HCT116 (cell line): ENCODE measurements at regions not wholly inside any gene's neighbourhood (a gene's known extent, or its start where the extent isn't known, plus 50 kb on each side); places are given as distances from the start of the nearest gene placed in this dataset.

Source experiments
- ATAC-seq: fragments of 200-7000 bp; cut with Tn5 transposase; 2 replicates; pipeline ENCODE4 v1.9.1; 2020; ENCODE audit warnings: mild to moderate bottlenecking, moderate library complexity
- BruUV-seq: library from RNA; stranded (reverse); fragments of 400-500 nt; replicated peaks from 2 replicates; lab custom pipeline; 2021; lab: Mats Ljungman, UMichigan
- CTCF ChIA-PET: fragments of 300-600 bp; sonication (Branson Sonifier 250); formaldehyde crosslinking; loops from one replicate; lab custom pipeline; 2021; ENCODE audit warnings: antibody characterized with exemption; lab: Charles Lee
- POLR2A ChIA-PET: fragments of 300-600, 350-600 bp; sonication (Branson Sonifier 250); formaldehyde crosslinking; loops from one replicate; lab custom pipeline; 2021; ENCODE audit warnings: antibody characterized with exemption; lab: Charles Lee
- RAD21 ChIA-PET, 2 experiments: fragments of 300-600 bp; sonication (Branson Sonifier 250); formaldehyde crosslinking; loops; one replicate each; lab custom pipeline; 2023; ENCODE audit warnings: low total read pairs in 2 of 2; ENCODE audit not compliant: uncharacterized antibody in 2 of 2, unreplicated experiment in 2 of 2, low non-redundant PET in 1 of 2; lab: Charles Lee
- DNase-seq: peaks from one replicate; pipeline ENCODE4 v3.0.0-alpha.2; 2010; ENCODE audit warnings: low read depth, low spot score
- H2AFZ ChIP-seq: fragments of 200-600 bp; shearing (Covaris generic), sonication (generic); 2 replicates; pipeline ENCODE4 v1.6.1; 2017; ENCODE audit warnings: low read depth, mixed run types, mixed read lengths, antibody characterized with exemption, low read length; ENCODE audit not compliant: poor library complexity, severe bottlenecking
- H3K27ac ChIP-seq: 2 replicates; pipeline ENCODE4 v1.5.1; 2012; ENCODE audit warnings: low read depth, low read length
- H3K27me3 ChIP-seq: fragments of 200-600 bp; sonication (generic); 2 replicates; pipeline ENCODE4 v1.6.1; 2016; ENCODE audit warnings: mixed run types, low read length, mixed read lengths; ENCODE audit not compliant: insufficient read depth
- H3K36me3 ChIP-seq, 2 experiments: fragments of 200-500 bp in 1 of 2; fragments of 200-600 bp in 1 of 2; sonication (Bioruptor generic) in 1 of 2; sonication (generic) in 1 of 2; 2 replicates each; pipeline versions ENCODE4 v1.5.1 to v1.6.1; 2014 to 2016; ENCODE audit warnings: low read length in 2 of 2, inconsistent platforms in 1 of 2, mixed read lengths in 1 of 2, mixed run types in 1 of 2; ENCODE audit not compliant: insufficient read depth in 2 of 2, control insufficient read depth in 1 of 2
- H3K4me1 ChIP-seq, 2 experiments: fragments of 200-600 bp in 1 of 2; sonication (generic) in 1 of 2; 2 replicates each; pipeline versions ENCODE4 v1.5.1 to v1.6.1; 2012 to 2017; ENCODE audit warnings: low read length in 2 of 2, inconsistent platforms in 1 of 2, mild to moderate bottlenecking in 1 of 2, mixed read lengths in 1 of 2, mixed run types in 1 of 2, moderate library complexity in 1 of 2; ENCODE audit not compliant: insufficient read depth in 2 of 2, control insufficient read depth in 1 of 2
- H3K4me2 ChIP-seq: fragments of 200-600 bp; sonication (generic); 2 replicates; pipeline ENCODE4 v1.6.1; 2017; ENCODE audit warnings: mixed run types, low read length, mixed read lengths
- H3K4me3 ChIP-seq, 2 experiments: fragments of 200-600 bp in 1 of 2; sonication (generic) in 1 of 2; replicated peaks in 1 of 2; 2 replicates each; pipeline ENCODE4 v1.5.1; 2011 to 2016; ENCODE audit warnings: low read length in 2 of 2, control low read depth in 1 of 2, low read depth in 1 of 2, mild to moderate bottlenecking in 1 of 2, mixed read lengths in 1 of 2, mixed run types in 1 of 2
- H3K79me2 ChIP-seq: fragments of 200-600 bp; sonication (generic); 2 replicates; pipeline ENCODE4 v1.6.1; 2017; ENCODE audit warnings: mild to moderate bottlenecking, mixed run types, low read length, moderate library complexity, mixed read lengths; ENCODE audit not compliant: insufficient read depth
- H3K9ac ChIP-seq: fragments of 200-600 bp; sonication (generic); 2 replicates; pipeline ENCODE4 v1.6.1; 2016; ENCODE audit warnings: low read length, mixed read lengths
- H3K9me2 ChIP-seq: fragments of 200-600 bp; sonication (generic), shearing (Covaris generic); 2 replicates; pipeline ENCODE4 v1.6.1; 2017; ENCODE audit warnings: mixed run types, mild to moderate bottlenecking, moderate library complexity; ENCODE audit not compliant: insufficient read depth
- H3K9me3 ChIP-seq, 2 experiments: fragments of 200-500 bp in 1 of 2; fragments of 200-600 bp in 1 of 2; sonication (Bioruptor generic) in 1 of 2; sonication (generic) in 1 of 2; 2 replicates each; pipeline ENCODE4 v1.6.1; 2014 to 2017; ENCODE audit warnings: low read length in 2 of 2, mixed read lengths in 2 of 2, inconsistent platforms in 1 of 2, low read depth in 1 of 2, mild to moderate bottlenecking in 1 of 2, mixed run types in 1 of 2, moderate library complexity in 1 of 2; ENCODE audit not compliant: control insufficient read depth in 1 of 2, insufficient read depth in 1 of 2
- H4K20me1 ChIP-seq: fragments of 200-600 bp; sonication (generic), shearing (Covaris generic); 2 replicates; pipeline ENCODE4 v1.6.1; 2017; ENCODE audit warnings: mixed run types, mild to moderate bottlenecking, moderate library complexity; ENCODE audit not compliant: insufficient read depth
- ATF3 ChIP-seq: IDR thresholded peaks from 2 replicates; pipeline ENCODE4 v1.6.1; 2012
- CBX3 ChIP-seq: IDR thresholded peaks from 2 replicates; pipeline ENCODE4 v1.6.1; 2012; ENCODE audit warnings: low read depth
- CEBPB ChIP-seq: IDR thresholded peaks from 2 replicates; pipeline ENCODE4 v1.6.1; 2012; ENCODE audit warnings: low read depth
- CTCF ChIP-seq, 3 experiments: fragments of 200-600 bp in 1 of 3; sonication (generic) in 1 of 3; IDR thresholded peaks in 2 of 3; conservative IDR thresholded peaks in 1 of 3; 2 replicates each; pipeline ENCODE4 v1.5.1; 2012 to 2017; ENCODE audit warnings: low read depth in 2 of 3, low read length in 2 of 3, antibody characterized with exemption in 1 of 3, borderline replicate concordance in 1 of 3, control low read depth in 1 of 3, mild to moderate bottlenecking in 1 of 3, mixed read lengths in 1 of 3, mixed run types in 1 of 3, moderate library complexity in 1 of 3; ENCODE audit not compliant: insufficient read depth in 1 of 3
- ELF1 ChIP-seq: IDR thresholded peaks from 2 replicates; pipeline ENCODE4 v1.6.1; 2012; ENCODE audit warnings: low read depth, borderline replicate concordance
- FOSL1 ChIP-seq: IDR thresholded peaks from 2 replicates; pipeline ENCODE4 v1.6.1; 2012; ENCODE audit warnings: low read depth
- RAD21 ChIP-seq: IDR thresholded peaks from 2 replicates; pipeline ENCODE4 v1.6.1; 2012; ENCODE audit warnings: low read depth, mild to moderate bottlenecking
- REST ChIP-seq: IDR thresholded peaks from 2 replicates; pipeline ENCODE4 v1.6.1; 2012; ENCODE audit warnings: low read depth
- SIN3A ChIP-seq: IDR thresholded peaks from 2 replicates; pipeline ENCODE4 v1.6.1; 2012; ENCODE audit warnings: low read depth
- YY1 ChIP-seq: IDR thresholded peaks from 2 replicates; pipeline ENCODE4 v1.6.1; 2011; ENCODE audit warnings: low read length, low read depth, moderate library complexity, mild to moderate bottlenecking; ENCODE audit not compliant: insufficient replicate concordance; ENCODE audit errors: extremely low read depth
- ZBTB33 ChIP-seq: IDR thresholded peaks from 2 replicates; pipeline ENCODE4 v1.6.1; 2011; ENCODE audit warnings: mild to moderate bottlenecking, low read length, moderate library complexity; ENCODE audit not compliant: insufficient replicate concordance; ENCODE audit errors: extremely low read depth
- intact Hi-C: fragments of 100-400 bp; cut with micrococcal nuclease; formaldehyde crosslinking; loops from 2 replicates; pipeline ENCODE4 v1.10.0; 2022

GRCh38 chr18:39909706-39910105 is 2045.3 kb upstream of the PIK3C3 start:
- ATAC-seq (no peak), DNase-seq (no peak)
- Histone ChIP-seq H4K20me1 (no peaks in the 10 kb centered on the region), H3K27me3 (no peaks in the 10 kb centered on the region), H3K79me2 (no peaks in the 10 kb centered on the region), H2AFZ (no peak overlapping the region), H3K4me1 (no peaks in the 10 kb centered on the region), H3K27ac (no peak overlapping the region), H3K9ac (no peak overlapping the region), H3K9me2 (no peaks in the 10 kb centered on the region), H3K4me3 (no peak overlapping the region), H3K36me3 (no peaks in the 10 kb centered on the region), H3K4me2 (no peak overlapping the region), H3K9me3 (0 out of 4 replicates have a peak, but pooled peaks cover 0 to 3% of the 10 kb centered on the region in 2 experiments)
- intact Hi-C loops, result no loop called here
- ChIA-PET CTCF (no interaction called here), POLR2A (no interaction called here)
- BruUV-seq, result no TSS peak
- TF ChIP-seq SIN3A (no peak), RAD21 (no peak), CEBPB (no peak), CBX3 (no peak), CTCF (IDR thresholded peaks at IDR 0.05 in 2 of 3, conservative IDR thresholded peaks at IDR 0.05 in 1 of 3; ENCODE audit: borderline replicate concordance in 1 of 3, insufficient read depth in 1 of 3, low read depth in 2 of 3, low read length in 2 of 3) (no peak), ATF3 (no peak), REST (no peak), ZBTB33 (no peak), FOSL1 (no peak), ELF1 (no peak), YY1 (no peak)
- TF ChIP-seq, all 23 proteins: peak for 0
- RAD21 ChIA-PET, result no interaction called here
